IPS-20b (cell line): ENCODE measurements at regions not wholly inside any gene's neighbourhood (a gene's known extent, or its start where the extent isn't known, plus 50 kb on each side); places are given as distances from the start of the nearest gene placed in this dataset.
A peak's percentile ranks its signal among the peaks of the same experiment; 100 is the strongest.

Source experiments
- H3K27ac ChIP-seq: one replicate; pipeline ENCODE4 v1.5.1; 2013; ENCODE audit warnings: low read length
- H3K27me3 ChIP-seq: 2 replicates; pipeline ENCODE4 v1.6.1; 2013; ENCODE audit warnings: mild to moderate bottlenecking, low read length, inconsistent platforms; ENCODE audit not compliant: insufficient read depth
- H3K36me3 ChIP-seq: 2 replicates; pipeline ENCODE4 v1.6.1; 2013; ENCODE audit warnings: low read depth, mild to moderate bottlenecking, inconsistent platforms, low read length, moderate library complexity; ENCODE audit not compliant: insufficient read depth
- H3K4me1 ChIP-seq: 2 replicates; pipeline ENCODE4 v1.6.1; 2013; ENCODE audit warnings: mild to moderate bottlenecking, control low read depth, inconsistent platforms, low read length, moderate library complexity; ENCODE audit not compliant: insufficient read depth
- H3K4me3 ChIP-seq: 2 replicates; pipeline ENCODE4 v1.5.1; 2013; ENCODE audit warnings: mild to moderate bottlenecking, low read length, inconsistent platforms
- H3K9ac ChIP-seq: 2 replicates; pipeline ENCODE4 v1.6.1; 2013; ENCODE audit warnings: low read depth, mild to moderate bottlenecking, inconsistent platforms, low read length, moderate library complexity
- H3K9me3 ChIP-seq: 2 replicates; pipeline ENCODE4 v1.6.1; 2013; ENCODE audit warnings: mild to moderate bottlenecking, low read depth, low read length, inconsistent platforms; ENCODE audit not compliant: insufficient read depth

DNA sequence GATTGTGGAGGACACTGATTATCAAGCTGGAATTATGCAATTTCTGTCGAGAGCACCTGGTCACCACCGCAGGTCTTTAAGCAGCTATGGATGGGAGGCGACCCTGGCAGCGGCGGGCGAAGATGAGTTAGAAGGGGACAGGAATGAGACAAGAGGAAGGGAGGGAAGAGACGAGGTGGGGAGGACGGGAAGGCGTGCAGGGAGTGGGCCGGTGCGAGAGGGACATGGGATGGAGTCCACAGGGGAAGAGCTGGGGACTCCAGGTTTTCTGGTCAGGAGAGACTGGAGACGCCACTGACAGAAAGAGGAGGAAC is 192.3 kb downstream of the MELK start:
- Histone ChIP-seq H3K9ac (peak overlapping the region; percentile 72; the same call in 1 of the 2 replicates), H3K4me1 (no peaks in the 10 kb centered on the region; the same call in 1 of the 2 replicates), H3K4me3 (peak overlapping the region; percentile 75), H3K36me3 (no peaks in the 10 kb centered on the region), H3K9me3 (no peaks in the 10 kb centered on the region), H3K27ac (no peak overlapping the region), H3K27me3 (peaks cover 45% of the 10 kb centered on the region)

DNA sequence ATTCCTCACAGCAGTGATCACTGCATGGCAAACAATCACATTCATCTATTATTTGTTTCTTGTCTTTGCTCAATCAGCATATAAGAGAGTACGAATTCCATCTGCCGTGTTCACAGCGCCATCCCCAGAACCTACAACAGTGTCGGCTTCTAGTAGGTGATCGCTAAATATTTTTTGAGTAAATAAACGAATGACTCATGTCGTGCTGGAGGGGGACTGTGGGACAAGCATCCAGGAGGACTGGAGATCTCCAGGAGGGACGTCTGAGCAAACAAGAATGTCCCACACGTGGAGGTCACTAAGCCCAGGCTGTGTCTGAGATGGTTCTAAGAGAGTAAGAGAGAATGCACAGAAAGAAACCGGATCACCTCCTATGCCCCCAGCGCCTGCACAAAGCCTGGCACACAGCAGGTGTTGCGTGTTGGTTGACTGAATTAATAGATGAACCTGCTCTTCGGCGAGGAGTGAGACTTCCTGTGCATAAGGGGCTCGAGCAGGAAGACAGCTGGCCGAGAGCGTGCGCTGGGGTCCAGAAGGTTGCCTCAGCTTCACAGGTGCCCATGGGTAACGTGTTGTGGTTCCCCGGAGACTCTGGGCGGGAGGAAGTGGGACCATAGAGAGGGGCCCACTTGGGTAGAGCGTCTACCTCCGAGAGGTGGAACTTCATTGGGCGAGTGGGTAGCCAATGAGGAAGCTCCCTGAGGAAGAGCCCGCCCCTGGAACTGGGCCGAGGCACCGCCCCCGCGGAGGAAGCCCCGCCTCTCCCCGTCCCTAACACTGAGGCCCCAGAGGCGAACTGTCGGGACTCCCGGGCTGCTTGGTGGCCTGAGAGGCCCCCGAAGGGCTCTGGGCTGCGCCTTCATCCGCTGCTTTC is 193.0 kb downstream of the MELK start:
- no peaks in the 10 kb centered on the region for H3K9me3 ChIP-seq
- no peaks in the 10 kb centered on the region; the same call in 1 of the 2 replicates for H3K4me1 ChIP-seq
- H3K27me3 ChIP-seq, result peaks cover 42% of the 10 kb centered on the region
- no peak overlapping the region for H3K27ac ChIP-seq
- H3K9ac ChIP-seq, result peak overlapping the region; percentile 72; the same call in 1 of the 2 replicates
- H3K36me3 ChIP-seq, result no peaks in the 10 kb centered on the region
- peak overlapping the region; percentile 75 for H3K4me3 ChIP-seq

DNA sequence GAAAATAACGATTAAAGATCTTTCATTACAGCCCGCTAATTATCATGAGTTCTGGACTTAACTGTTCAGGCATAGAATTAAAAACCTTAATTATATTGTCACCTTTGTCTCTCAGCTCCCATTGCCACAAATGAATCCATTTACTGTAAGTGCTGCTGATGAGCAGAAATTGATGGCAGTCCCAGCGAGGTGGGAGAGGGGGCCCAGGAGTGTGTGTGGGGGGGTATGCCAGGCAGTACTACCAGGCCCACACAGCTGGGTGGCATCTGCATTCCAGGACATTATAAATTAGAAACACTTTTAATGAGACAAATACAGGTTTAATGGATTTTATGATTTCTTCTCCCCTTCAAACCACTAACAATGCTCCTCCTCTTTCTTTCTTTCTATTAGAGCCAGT is 196.0 kb downstream of the MELK start:
- peaks cover 57% of the 10 kb centered on the region for H3K27me3 ChIP-seq
- no peak overlapping the region for H3K4me3 ChIP-seq
- H3K9ac ChIP-seq, result no peak overlapping the region

DNA sequence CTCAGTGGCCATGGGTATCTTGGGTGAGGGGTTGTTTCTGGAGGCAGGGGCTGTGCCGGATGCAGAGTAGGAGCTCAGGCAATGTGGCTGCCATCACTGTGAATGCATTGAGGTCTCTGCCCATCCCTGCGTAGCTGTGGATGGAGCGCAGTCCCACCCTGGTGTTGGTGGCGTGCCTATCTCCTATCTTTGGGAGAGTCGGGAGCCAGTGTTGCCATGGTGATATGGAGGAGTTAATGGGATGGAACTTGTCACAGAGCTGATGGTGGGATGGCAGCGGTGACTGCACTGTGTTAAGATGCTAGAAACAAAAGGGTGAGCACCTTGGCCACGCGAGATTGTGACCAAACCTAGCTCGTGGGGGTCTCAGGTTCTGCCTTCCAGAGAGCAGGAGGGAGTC is 197.3 kb downstream of the MELK start:
- peaks cover 5% of the 10 kb centered on the region; the same call in 1 of the 2 replicates for H3K4me1 ChIP-seq
- H3K27ac ChIP-seq, result no peak overlapping the region
- no peak overlapping the region for H3K4me3 ChIP-seq
- peaks cover 51% of the 10 kb centered on the region for H3K27me3 ChIP-seq
- H3K9ac ChIP-seq, result no peak overlapping the region
- H3K36me3 ChIP-seq, result no peaks in the 10 kb centered on the region
- no peaks in the 10 kb centered on the region; the same call in 1 of the 2 replicates for H3K9me3 ChIP-seq

More for the DNA sequence above, 196.0 kb downstream of the MELK start:
- H3K36me3 ChIP-seq, result no peaks in the 10 kb centered on the region
- H3K9me3 ChIP-seq, result no peaks in the 10 kb centered on the region
- H3K4me1 ChIP-seq, result peaks cover 5% of the 10 kb centered on the region; the same call in 1 of the 2 replicates
- no peak overlapping the region for H3K27ac ChIP-seq

GRCh38 chr9:36772449-36773403 is 200.0 kb downstream of the MELK start:
- Histone ChIP-seq H3K27ac (no peak overlapping the region), H3K9me3 (no peaks in the 10 kb centered on the region; the same call in 1 of the 2 replicates), H3K4me1 (peaks cover 5% of the 10 kb centered on the region; the same call in 1 of the 2 replicates), H3K36me3 (no peaks in the 10 kb centered on the region), H3K27me3 (peaks cover 39% of the 10 kb centered on the region), H3K4me3 (no peak overlapping the region), H3K9ac (no peak overlapping the region)

DNA sequence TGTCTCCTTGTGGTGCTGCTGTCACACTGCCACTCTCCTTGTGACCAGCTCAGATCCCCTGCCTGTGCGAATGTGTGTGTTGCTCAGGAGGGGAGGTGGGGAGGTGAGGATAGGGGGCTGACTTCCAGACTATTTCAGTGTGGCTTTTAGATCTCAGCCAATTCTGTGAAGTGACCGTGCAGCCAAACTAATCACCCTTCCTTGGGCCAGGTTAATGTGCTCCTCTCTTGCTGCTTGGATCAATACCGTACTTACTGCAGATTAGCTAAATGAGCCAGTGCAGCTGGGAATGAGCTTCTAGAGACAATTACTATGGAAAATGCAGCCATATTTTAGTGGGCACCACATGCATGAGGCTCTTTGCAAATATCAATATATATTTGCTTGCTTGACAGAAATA is 206.0 kb downstream of the MELK start:
- Histone ChIP-seq H3K4me3 (no peak overlapping the region), H3K9me3 (no peaks in the 10 kb centered on the region; the same call in 1 of the 2 replicates), H3K36me3 (no peaks in the 10 kb centered on the region), H3K27ac (no peak overlapping the region), H3K27me3 (no peaks in the 10 kb centered on the region; the same call in 1 of the 2 replicates), H3K4me1 (no peaks in the 10 kb centered on the region), H3K9ac (no peak overlapping the region)

DNA sequence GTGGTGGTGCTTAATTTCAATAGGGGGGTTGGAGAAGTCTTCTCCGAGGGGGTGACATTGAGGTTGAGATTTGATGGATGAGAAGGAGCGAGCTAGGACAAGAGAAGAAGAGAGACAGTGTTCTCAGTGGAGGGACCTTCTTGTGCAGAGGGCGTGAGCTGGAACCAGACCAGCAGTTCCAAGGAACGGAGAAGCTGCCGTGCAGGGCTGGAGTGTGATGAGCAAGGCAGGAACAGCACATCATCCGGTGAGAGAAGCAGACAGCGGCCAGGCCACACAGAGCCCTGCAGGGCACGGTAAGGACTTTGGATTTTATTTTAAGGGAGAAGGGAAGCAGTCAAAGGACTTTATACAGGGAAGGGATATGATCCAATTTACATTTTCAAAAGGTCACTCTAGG is 206.9 kb downstream of the MELK start:
- Histone ChIP-seq H3K36me3 (no peaks in the 10 kb centered on the region), H3K27me3 (no peaks in the 10 kb centered on the region; the same call in 1 of the 2 replicates), H3K27ac (no peak overlapping the region), H3K9me3 (no peaks in the 10 kb centered on the region; the same call in 1 of the 2 replicates), H3K4me1 (no peaks in the 10 kb centered on the region), H3K9ac (no peak overlapping the region), H3K4me3 (no peak overlapping the region)

DNA sequence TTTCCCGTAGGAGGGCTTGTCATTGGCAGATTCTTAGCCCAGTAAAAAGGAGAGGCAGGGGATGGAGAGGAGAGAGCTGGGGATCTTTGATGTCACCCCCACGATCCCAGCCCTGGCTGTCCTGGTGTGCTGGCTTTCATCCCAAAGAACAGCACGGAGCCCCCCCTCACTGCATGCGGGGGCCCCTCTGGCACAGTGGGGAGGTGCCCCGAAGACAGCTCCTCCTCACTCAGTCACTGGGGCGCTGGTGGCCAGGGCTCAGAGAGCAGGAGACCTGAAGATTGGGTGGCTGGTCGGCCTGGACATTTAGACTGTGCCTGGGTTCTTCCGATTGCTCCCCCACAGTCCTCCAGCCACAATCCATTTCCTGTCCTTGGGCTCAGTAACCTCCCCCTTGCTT is 207.5 kb downstream of the MELK start:
- no peaks in the 10 kb centered on the region for H3K9me3 ChIP-seq
- H3K9ac ChIP-seq, result no peak overlapping the region
- no peak overlapping the region for H3K27ac ChIP-seq
- H3K27me3 ChIP-seq, result no peaks in the 10 kb centered on the region; the same call in 1 of the 2 replicates
- H3K36me3 ChIP-seq, result no peaks in the 10 kb centered on the region
- H3K4me3 ChIP-seq, result no peak overlapping the region
- H3K4me1 ChIP-seq, result no peaks in the 10 kb centered on the region

DNA sequence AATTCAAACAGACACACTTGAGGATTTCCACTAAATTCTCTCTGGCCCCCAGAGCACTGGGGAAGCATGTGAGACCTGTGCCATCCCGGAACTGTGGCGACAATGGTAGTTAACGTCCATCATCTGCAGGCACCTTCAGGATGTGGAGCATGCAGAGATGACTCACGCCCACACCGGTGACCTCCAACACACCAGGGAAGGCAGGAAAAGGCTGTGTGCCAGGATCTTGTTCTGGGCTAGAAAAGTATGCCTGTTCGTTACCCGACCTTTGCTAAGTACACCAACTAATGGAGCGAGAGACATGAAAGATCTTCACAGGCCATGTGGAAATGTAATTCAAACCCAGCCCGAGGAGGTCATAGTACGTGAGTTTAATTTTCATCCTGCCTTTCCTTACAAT is 208.8 kb downstream of the MELK start:
- Histone ChIP-seq H3K9ac (no peak overlapping the region), H3K4me3 (no peak overlapping the region), H3K4me1 (no peaks in the 10 kb centered on the region), H3K27me3 (no peaks in the 10 kb centered on the region; the same call in 1 of the 2 replicates), H3K9me3 (no peaks in the 10 kb centered on the region), H3K36me3 (no peaks in the 10 kb centered on the region), H3K27ac (no peak overlapping the region)
